IMR-90 (cell line): ENCODE measurements at regions not wholly inside any gene's neighbourhood (a gene's known extent, or its start where the extent isn't known, plus 50 kb on each side); places are given as distances from the start of the nearest gene placed in this dataset.

Experiments
- ATAC-seq: fragments of 200-7000 bp; cut with Tn5 transposase; 2 replicates; pipeline ENCODE4 v1.9.1; 2020; ENCODE audit warnings: low read depth, mild to moderate bottlenecking, moderate library complexity
- BruUV-seq: library from RNA; stranded (reverse); fragments of 400-500 nt; replicated peaks from 2 replicates; lab custom pipeline; 2021; lab: Mats Ljungman, UMichigan
- CTCF ChIA-PET: fragments of 300-600 bp; formaldehyde crosslinking; extraction: SDS; loops from one replicate; lab custom pipeline; 2021; ENCODE audit warnings: antibody characterized with exemption; lab: Yijun Ruan, JAX
- POLR2A ChIA-PET: fragments of 300-600 bp; sonication (Branson Sonifier 250); formaldehyde crosslinking; loops from one replicate; lab custom pipeline; 2022; ENCODE audit warnings: antibody characterized with exemption; ENCODE audit not compliant: unreplicated experiment; lab: Charles Lee
- DNase-seq: peaks from one replicate; pipeline ENCODE4 v3.0.0; 2013
- H2AFZ ChIP-seq: replicated peaks from 2 replicates; pipeline ENCODE3; 2013; ENCODE audit warnings: low read length, mild to moderate bottlenecking; ENCODE audit not compliant: poor library complexity
- H2AK5ac ChIP-seq: 2 replicates; pipeline ENCODE4 v1.6.1; 2013; ENCODE audit warnings: low read depth, low read length, inconsistent platforms
- H2AK9ac ChIP-seq: replicated peaks from 2 replicates; pipeline ENCODE3; 2013; ENCODE audit warnings: mild to moderate bottlenecking, low read depth, low read length, moderate library complexity; ENCODE audit not compliant: poor library complexity
- H2BK120ac ChIP-seq: 2 replicates; pipeline ENCODE4 v1.6.1; 2013; ENCODE audit warnings: low read depth, low read length, inconsistent platforms
- H2BK15ac ChIP-seq: 3 replicates; pipeline ENCODE4 v1.6.1; 2013; ENCODE audit warnings: low read depth, low read length, inconsistent platforms
- H2BK20ac ChIP-seq: 2 replicates; pipeline ENCODE4 v1.6.1; 2013; ENCODE audit warnings: low read depth, mild to moderate bottlenecking, inconsistent platforms, low read length, moderate library complexity
- H2BK5ac ChIP-seq: 2 replicates; pipeline ENCODE4 v1.6.1; 2013; ENCODE audit warnings: mild to moderate bottlenecking, low read depth, low read length, inconsistent platforms; ENCODE audit not compliant: poor library complexity, severe bottlenecking
- H3K14ac ChIP-seq: replicated peaks from 2 replicates; pipeline ENCODE4 v1.6.1; 2013; ENCODE audit warnings: low read depth, low read length, inconsistent platforms
- H3K18ac ChIP-seq: 2 replicates; pipeline ENCODE4 v1.6.1; 2013; ENCODE audit warnings: low read depth, low read length, control low read depth
- H3K23ac ChIP-seq: 2 replicates; pipeline ENCODE4 v1.6.1; 2013; ENCODE audit warnings: low read depth, low read length, inconsistent platforms
- H3K27ac ChIP-seq: 2 replicates; pipeline ENCODE4 v1.5.1; 2013; ENCODE audit warnings: mild to moderate bottlenecking, control low read depth, low read length; ENCODE audit not compliant: insufficient read depth
- H3K27me3 ChIP-seq: 2 replicates; pipeline ENCODE4 v1.6.1; 2013; ENCODE audit warnings: low read length; ENCODE audit not compliant: control insufficient read depth, insufficient read depth
- H3K36me3 ChIP-seq: 2 replicates; pipeline ENCODE4 v1.6.1; 2013; ENCODE audit warnings: low read length, mixed read lengths; ENCODE audit not compliant: control insufficient read depth, insufficient read depth
- H3K4ac ChIP-seq: 2 replicates; pipeline ENCODE4 v1.6.1; 2013; ENCODE audit warnings: low read depth, low read length, inconsistent platforms
- H3K4me1 ChIP-seq: 2 replicates; pipeline ENCODE4 v1.6.1; 2013; ENCODE audit warnings: low read length, mixed read lengths; ENCODE audit not compliant: control insufficient read depth, insufficient read depth
- H3K4me2 ChIP-seq: 2 replicates; pipeline ENCODE4 v1.6.1; 2013; ENCODE audit warnings: low read depth, mild to moderate bottlenecking, control low read depth, low read length, moderate library complexity
- H3K4me3 ChIP-seq: 2 replicates; pipeline ENCODE4 v1.5.1; 2013; ENCODE audit warnings: low read depth, mild to moderate bottlenecking, control low read depth, low read length, moderate library complexity; ENCODE audit not compliant: insufficient read depth
- H3K56ac ChIP-seq: 2 replicates; pipeline ENCODE4 v1.6.1; 2013; ENCODE audit warnings: low read length, inconsistent platforms; ENCODE audit not compliant: insufficient read depth; ENCODE audit errors: extremely low read depth
- H3K79me1 ChIP-seq, 2 experiments: 2 replicates each; pipeline ENCODE4 v1.6.1; 2013; ENCODE audit warnings: low read length in 2 of 2, inconsistent platforms in 1 of 2, low read depth in 1 of 2
- H3K9ac ChIP-seq: 2 replicates; pipeline ENCODE4 v1.6.1; 2013; ENCODE audit warnings: low read depth, low read length, control low read depth
- H3K9me1 ChIP-seq: 2 replicates; pipeline ENCODE4 v1.6.1; 2013; ENCODE audit warnings: low read length, inconsistent platforms; ENCODE audit not compliant: insufficient read depth
- H3K9me3 ChIP-seq: 2 replicates; pipeline ENCODE4 v1.6.1; 2013; ENCODE audit warnings: low read length; ENCODE audit not compliant: control insufficient read depth, insufficient read depth
- H4K20me1 ChIP-seq: 2 replicates; pipeline ENCODE4 v1.6.1; 2013; ENCODE audit warnings: low read length, inconsistent platforms; ENCODE audit not compliant: insufficient read depth
- H4K5ac ChIP-seq: 2 replicates; pipeline ENCODE4 v1.6.1; 2013; ENCODE audit warnings: mild to moderate bottlenecking, low read depth, low read length, control low read depth
- H4K8ac ChIP-seq, 2 experiments: 2 replicates each; pipeline ENCODE4 v1.6.1; 2013; ENCODE audit warnings: low read depth in 2 of 2, low read length in 2 of 2, control low read depth in 1 of 2, inconsistent platforms in 1 of 2
- H4K91ac ChIP-seq: 2 replicates; pipeline ENCODE4 v1.6.1; 2013; ENCODE audit warnings: low read depth, low read length, inconsistent platforms; ENCODE audit not compliant: insufficient read depth
- BHLHE40 ChIP-seq: fragments of 150-350 bp; IDR thresholded peaks from 2 replicates; pipeline ENCODE4 v1.6.1; 2016; ENCODE audit warnings: mild to moderate bottlenecking, low read depth, low read length
- CEBPB ChIP-seq: IDR thresholded peaks from 2 replicates; pipeline ENCODE4 v1.6.1; 2012; ENCODE audit warnings: low read depth, low read length, improper control_type of control experiment
- CHD1 ChIP-seq: IDR thresholded peaks from 2 replicates; pipeline ENCODE4 v1.6.1; 2012; ENCODE audit warnings: low read depth, low read length, improper control_type of control experiment
- ELK1 ChIP-seq: fragments of 150-350 bp; IDR thresholded peaks from 2 replicates; pipeline ENCODE4 v1.6.1; 2016; ENCODE audit warnings: low read depth, mild to moderate bottlenecking, low read length, moderate library complexity, borderline replicate concordance
- FOS ChIP-seq: fragments of 150-350 bp; IDR thresholded peaks from 2 replicates; pipeline ENCODE4 v1.6.1; 2016; ENCODE audit warnings: low read depth, low read length
- MAFK ChIP-seq: IDR thresholded peaks from 2 replicates; pipeline ENCODE4 v1.6.1; 2012; ENCODE audit warnings: low read depth, low read length, improper control_type of control experiment
- MAZ ChIP-seq: IDR thresholded peaks from 2 replicates; pipeline ENCODE4 v1.6.1; 2012; ENCODE audit warnings: low read depth, mild to moderate bottlenecking, low read length, improper control_type of control experiment, moderate library complexity, borderline replicate concordance
- MXI1 ChIP-seq: IDR thresholded peaks from 2 replicates; pipeline ENCODE4 v1.6.1; 2012; ENCODE audit warnings: low read depth, mild to moderate bottlenecking, low read length, moderate library complexity, borderline replicate concordance
- NFE2L2 ChIP-seq: fragments of 150-350 bp; IDR thresholded peaks from 2 replicates; pipeline ENCODE4 v1.6.1; 2016; ENCODE audit warnings: low read depth, mild to moderate bottlenecking, low read length
- POLR2A ChIP-seq: IDR thresholded peaks from 2 replicates; pipeline ENCODE4 v1.6.1; 2012; ENCODE audit warnings: mild to moderate bottlenecking, low read depth, low read length
- RAD21 ChIP-seq: IDR thresholded peaks from 2 replicates; pipeline ENCODE4 v1.6.1; 2012; ENCODE audit warnings: low read length, improper control_type of control experiment
- RCOR1 ChIP-seq: IDR thresholded peaks from 2 replicates; pipeline ENCODE4 v1.6.1; 2012; ENCODE audit warnings: mild to moderate bottlenecking, low read length, improper control_type of control experiment; ENCODE audit not compliant: insufficient replicate concordance
- RFX5 ChIP-seq: IDR thresholded peaks from 2 replicates; pipeline ENCODE4 v1.8.0; 2012; ENCODE audit warnings: low read depth, mild to moderate bottlenecking, low read length, moderate library complexity
- SMC3 ChIP-seq: fragments of 150-350 bp; IDR thresholded peaks from 2 replicates; pipeline ENCODE4 v1.6.1; 2016; ENCODE audit warnings: low read depth, mild to moderate bottlenecking, antibody characterized with exemption, low read length, moderate library complexity
- USF2 ChIP-seq: fragments of 150-350 bp; IDR thresholded peaks from 2 replicates; pipeline ENCODE4 v1.6.1; 2017; ENCODE audit warnings: mild to moderate bottlenecking, antibody characterized with exemption, low read length, low read depth
- dilution Hi-C: fragments of 300-500 bp; cut with HindIII; formaldehyde crosslinking; loops from one replicate; pipeline ENCODE4 v1.14.3; 2018; ENCODE audit warnings: low sequenced_read_pairs; ENCODE audit not compliant: unreplicated experiment
- in situ Hi-C: fragments of 300-500 bp; cut with MboI; formaldehyde crosslinking; loops from 3 replicates; pipeline ENCODE4 v1.14.3; 2019; ENCODE audit warnings: low sequenced_read_pairs, inconsistent platforms, mixed read lengths
- intact Hi-C: fragments of 100-400 bp; cut with micrococcal nuclease; formaldehyde crosslinking; loops from 2 replicates; pipeline ENCODE4 v1.10.0; 2022
- TF ChIP-seq, protein P1 (sequence below): conservative IDR thresholded peaks from 2 replicates; pipeline ENCODE4 v1.5.1; 2012; ENCODE audit warnings: mild to moderate bottlenecking, low read depth, low read length, improper control_type of control experiment

DNA sequence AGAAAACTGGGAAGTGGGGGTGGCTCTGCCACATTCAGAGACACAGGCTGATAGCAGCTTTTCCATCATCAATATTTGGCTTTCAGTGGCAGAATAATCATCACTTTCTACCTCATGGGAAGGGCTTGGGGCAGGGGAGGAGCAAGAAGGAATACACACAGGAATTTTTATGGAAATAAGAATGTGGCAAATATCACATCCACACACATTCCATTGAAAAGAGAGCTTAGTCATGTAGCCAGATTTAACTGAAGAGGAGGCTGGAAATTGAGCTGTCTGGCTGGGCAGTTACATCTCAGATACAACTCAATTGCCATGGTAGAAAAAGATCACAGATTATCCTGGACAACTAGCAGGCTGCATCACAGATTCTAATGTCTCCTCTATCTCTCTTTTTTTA lies 1474.0 kb upstream of the ACVR2A start:
- H4K5ac ChIP-seq, result no peak overlapping the region
- H2BK15ac ChIP-seq, result no peak overlapping the region
- H3K9ac ChIP-seq, result no peak overlapping the region
- no peak overlapping the region; the same call in 1 of the 2 replicates for H2BK20ac ChIP-seq
- H3K23ac ChIP-seq, result no peak overlapping the region
- H3K36me3 ChIP-seq, result no peaks in the 10 kb centered on the region
- H3K4me1 ChIP-seq, result 0 out of 2 replicates have a peak, but pooled peaks cover 2% of the 10 kb centered on the region
- no peaks in the 10 kb centered on the region for H4K20me1 ChIP-seq
- H3K9me1 ChIP-seq, result no peaks in the 10 kb centered on the region
- no peak overlapping the region for H3K56ac ChIP-seq
- BruUV-seq, result no TSS peak
- no peak overlapping the region for H4K91ac ChIP-seq
- intact Hi-C loops, result no loop called here
- ChIA-PET CTCF (no interaction called here), POLR2A (no interaction called here)
- H3K18ac ChIP-seq, result peak overlapping the region; percentile 77; the same call in 1 of the 2 replicates
- peak overlapping the region; percentile 23 for H2BK5ac ChIP-seq
- DNase-seq (peak; percentile 41), ATAC-seq (peak; percentile 69; the same call in 1 of the 2 replicates)
- no peak overlapping the region for H2BK120ac ChIP-seq
- no peak overlapping the region for H3K27ac ChIP-seq
- no peaks in the 10 kb centered on the region for H3K27me3 ChIP-seq
- dilution Hi-C loops, result no loop called here
- H3K14ac ChIP-seq, result no peak overlapping the region
- no peak overlapping the region for H2AK9ac ChIP-seq
- H3K4me3 ChIP-seq, result no peak overlapping the region
- peak overlapping the region; percentile 47; the same call in 1 of the 2 replicates for H3K4me2 ChIP-seq
- no peak overlapping the region for H2AFZ ChIP-seq
- no peak overlapping the region for H2AK5ac ChIP-seq
- TF ChIP-seq MAFK, result no peak
- TF ChIP-seq ELK1, result no peak
- no peak for TF ChIP-seq FOS
- no peak for TF ChIP-seq NFE2L2
- TF ChIP-seq RFX5, result no peak
- TF ChIP-seq MAZ, result no peak
- TF ChIP-seq, protein P1, sequence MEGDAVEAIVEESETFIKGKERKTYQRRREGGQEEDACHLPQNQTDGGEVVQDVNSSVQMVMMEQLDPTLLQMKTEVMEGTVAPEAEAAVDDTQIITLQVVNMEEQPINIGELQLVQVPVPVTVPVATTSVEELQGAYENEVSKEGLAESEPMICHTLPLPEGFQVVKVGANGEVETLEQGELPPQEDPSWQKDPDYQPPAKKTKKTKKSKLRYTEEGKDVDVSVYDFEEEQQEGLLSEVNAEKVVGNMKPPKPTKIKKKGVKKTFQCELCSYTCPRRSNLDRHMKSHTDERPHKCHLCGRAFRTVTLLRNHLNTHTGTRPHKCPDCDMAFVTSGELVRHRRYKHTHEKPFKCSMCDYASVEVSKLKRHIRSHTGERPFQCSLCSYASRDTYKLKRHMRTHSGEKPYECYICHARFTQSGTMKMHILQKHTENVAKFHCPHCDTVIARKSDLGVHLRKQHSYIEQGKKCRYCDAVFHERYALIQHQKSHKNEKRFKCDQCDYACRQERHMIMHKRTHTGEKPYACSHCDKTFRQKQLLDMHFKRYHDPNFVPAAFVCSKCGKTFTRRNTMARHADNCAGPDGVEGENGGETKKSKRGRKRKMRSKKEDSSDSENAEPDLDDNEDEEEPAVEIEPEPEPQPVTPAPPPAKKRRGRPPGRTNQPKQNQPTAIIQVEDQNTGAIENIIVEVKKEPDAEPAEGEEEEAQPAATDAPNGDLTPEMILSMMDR, result no peak
- TF ChIP-seq RAD21, result no peak
- TF ChIP-seq BHLHE40, result no peak
- no peak for TF ChIP-seq RCOR1
- TF ChIP-seq SMC3, result no peak
- TF ChIP-seq CHD1, result no peak
- TF ChIP-seq CEBPB, result no peak
- TF ChIP-seq POLR2A, result no peak
- no peak for TF ChIP-seq USF2
- no peak for TF ChIP-seq MXI1
- in situ Hi-C loops, result no loop called here
- H4K8ac ChIP-seq, result no peak overlapping the region
- H3K79me1 ChIP-seq, result no peaks in the 10 kb centered on the region
- no peak overlapping the region for H3K4ac ChIP-seq
- no peaks in the 10 kb centered on the region for H3K9me3 ChIP-seq
